ENCODE measurements at regions not wholly inside any gene's neighbourhood (a gene's known extent, or its start where the extent isn't known, plus 50 kb on each side); places are given as distances from the start of the nearest gene placed in this dataset.

GRCh38 chr9:73497796-73498195 is 346.1 kb downstream of the ANXA1 start:
- Histone ChIP-seq H3F3A (ENCODE audit: insufficient read depth, low read length) (no peaks in the 10 kb centered on the region), H2AFZ (ENCODE audit: low read length) (no peak overlapping the region), H3K4me3 (ENCODE audit: low read depth, low read length, poor library complexity, severe bottlenecking) (no peak overlapping the region), H3K9me2 (ENCODE audit: low read depth, low read length) (no peaks in the 10 kb centered on the region), H4K20me1 (ENCODE audit: insufficient read depth, low read length) (no peaks in the 10 kb centered on the region), H3K9me3 (ENCODE audit: low read length) (no peaks in the 10 kb centered on the region), H3K9ac (ENCODE audit: low read length) (no peak overlapping the region), H3K4me1 (ENCODE audit: insufficient read depth, low read length, severe bottlenecking) (no peaks in the 10 kb centered on the region), H3K27me3 (ENCODE audit: insufficient read depth, low read length) (no peaks in the 10 kb centered on the region), H3K79me2 (ENCODE audit: insufficient read depth, low read length) (no peaks in the 10 kb centered on the region), H3K27ac (ENCODE audit: low read depth, low read length, poor library complexity, severe bottlenecking) (no peak overlapping the region), H3K4me2 (ENCODE audit: low read length) (no peak overlapping the region), H3K36me3 (ENCODE audit: insufficient read depth, low read length) (no peaks in the 10 kb centered on the region)
- no peak for TF ChIP-seq CTCF (IDR thresholded peaks at IDR 0.05; ENCODE audit: low read length)
- no peak for TF ChIP-seq EZH2 (IDR thresholded peaks at IDR 0.05; ENCODE audit: borderline replicate concordance, low read length)

- no peaks in the 10 kb centered on the region for H3K9me2 ChIP-seq (ENCODE audit: low read depth, low read length)
- no peak overlapping the region for H3K4me3 ChIP-seq (ENCODE audit: low read depth, low read length, poor library complexity, severe bottlenecking)
- no peaks in the 10 kb centered on the region for H3K36me3 ChIP-seq (ENCODE audit: insufficient read depth, low read length)
- no peaks in the 10 kb centered on the region for H3K4me1 ChIP-seq (ENCODE audit: insufficient read depth, low read length, severe bottlenecking)
- H4K20me1 ChIP-seq (ENCODE audit: insufficient read depth, low read length) = no peaks in the 10 kb centered on the region
- H3K27me3 ChIP-seq (ENCODE audit: insufficient read depth, low read length) = no peaks in the 10 kb centered on the region
- no peak overlapping the region for H3K4me2 ChIP-seq (ENCODE audit: low read length)
- no peak overlapping the region for H3K9ac ChIP-seq (ENCODE audit: low read length)
- no peaks in the 10 kb centered on the region for H3K79me2 ChIP-seq (ENCODE audit: insufficient read depth, low read length)
- H3K27ac ChIP-seq (ENCODE audit: low read depth, low read length, poor library complexity, severe bottlenecking) = no peak overlapping the region
- no peaks in the 10 kb centered on the region for H3F3A ChIP-seq (ENCODE audit: insufficient read depth, low read length)
- TF ChIP-seq CTCF (IDR thresholded peaks at IDR 0.05; ENCODE audit: low read length) = no peak
- no peak overlapping the region for H2AFZ ChIP-seq (ENCODE audit: low read length)
- no peaks in the 10 kb centered on the region for H3K9me3 ChIP-seq (ENCODE audit: low read length)
These were observed 363.6 kb downstream of the ANXA1 start for GRCh38 chr9:73515216-73515615.

GRCh38 chr9:73523391-73523790 is 371.7 kb downstream of the ANXA1 start:
- Histone ChIP-seq H3K36me3 (ENCODE audit: insufficient read depth, low read length) (no peaks in the 10 kb centered on the region), H4K20me1 (ENCODE audit: insufficient read depth, low read length) (no peaks in the 10 kb centered on the region), H3K79me2 (ENCODE audit: insufficient read depth, low read length) (no peaks in the 10 kb centered on the region), H3K27me3 (ENCODE audit: insufficient read depth, low read length) (no peaks in the 10 kb centered on the region), H3K4me3 (ENCODE audit: low read depth, low read length, poor library complexity, severe bottlenecking) (no peak overlapping the region), H3K9me2 (ENCODE audit: low read depth, low read length) (no peaks in the 10 kb centered on the region), H2AFZ (ENCODE audit: low read length) (no peak overlapping the region), H3K4me2 (ENCODE audit: low read length) (no peak overlapping the region), H3K4me1 (ENCODE audit: insufficient read depth, low read length, severe bottlenecking) (no peaks in the 10 kb centered on the region), H3K9me3 (ENCODE audit: low read length) (no peaks in the 10 kb centered on the region), H3F3A (ENCODE audit: insufficient read depth, low read length) (no peaks in the 10 kb centered on the region), H3K27ac (ENCODE audit: low read depth, low read length, poor library complexity, severe bottlenecking) (no peak overlapping the region), H3K9ac (ENCODE audit: low read length) (no peak overlapping the region)
- no peak for TF ChIP-seq EZH2 (IDR thresholded peaks at IDR 0.05; ENCODE audit: borderline replicate concordance, low read length)
- TF ChIP-seq CTCF (IDR thresholded peaks at IDR 0.05; ENCODE audit: low read length) = no peak
